ENCODE measurements at regions not wholly inside any gene's neighbourhood (a gene's known extent, or its start where the extent isn't known, plus 50 kb on each side); places are given as distances from the start of the nearest gene placed in this dataset.

- ChIA-PET POLR2A (no interaction called here), CTCF (no interaction called here)
- BruUV-seq (replicated peaks) = no TSS peak
- no peak for DNase-seq (ENCODE audit: unreplicated experiment)
- no peak for TF ChIP-seq CTCF (IDR thresholded peaks at IDR 0.05; ENCODE audit: unreplicated experiment)
- no peak overlapping the region for H3K4me3 Mint-ChIP-seq (ENCODE audit: unreplicated experiment)
- no peaks in the 10 kb centered on the region for H3K36me3 Mint-ChIP-seq (ENCODE audit: insufficient read depth, unreplicated experiment)
- intact Hi-C loops (cut with micrococcal nuclease) = no loop called here
- H3K4me1 Mint-ChIP-seq (ENCODE audit: insufficient read depth, unreplicated experiment) = no peaks in the 10 kb centered on the region
- H3K27ac Mint-ChIP-seq (ENCODE audit: low read depth, unreplicated experiment) = no peak overlapping the region
- H3K9me3 Mint-ChIP-seq (ENCODE audit: unreplicated experiment) = peaks cover 13% of the 10 kb centered on the region
- H3K27me3 Mint-ChIP-seq (ENCODE audit: insufficient read depth, unreplicated experiment) = no peaks in the 10 kb centered on the region
These were observed 494.4 kb downstream of the TCERG1L start for GRCh38 chr10:130817046-130817624.

- H3K27me3 Mint-ChIP-seq (ENCODE audit: insufficient read depth, unreplicated experiment) = no peaks in the 10 kb centered on the region
- POLR2A ChIA-PET = no interaction called here
- DNase-seq (ENCODE audit: unreplicated experiment) = no peak
- CTCF ChIA-PET = no interaction called here
- no peaks in the 10 kb centered on the region for H3K36me3 Mint-ChIP-seq (ENCODE audit: insufficient read depth, unreplicated experiment)
- intact Hi-C loops (cut with micrococcal nuclease) = no loop called here
- BruUV-seq (replicated peaks) = no TSS peak
- TF ChIP-seq CTCF (IDR thresholded peaks at IDR 0.05; ENCODE audit: unreplicated experiment) = no peak
- no peak overlapping the region for H3K4me3 Mint-ChIP-seq (ENCODE audit: unreplicated experiment)
- H3K4me1 Mint-ChIP-seq (ENCODE audit: insufficient read depth, unreplicated experiment) = no peaks in the 10 kb centered on the region
- peaks cover 13% of the 10 kb centered on the region for H3K9me3 Mint-ChIP-seq (ENCODE audit: unreplicated experiment)
- no peak overlapping the region for H3K27ac Mint-ChIP-seq (ENCODE audit: low read depth, unreplicated experiment)
These were observed 493.8 kb downstream of the TCERG1L start for GRCh38 chr10:130817674-130818073.

GRCh38 chr10:130820880-130821482 is 490.5 kb downstream of the TCERG1L start:
- H3K9me3 Mint-ChIP-seq (ENCODE audit: unreplicated experiment) = peaks cover 19% of the 10 kb centered on the region
- POLR2A ChIA-PET = no interaction called here
- BruUV-seq (replicated peaks) = no TSS peak

More at GRCh38 chr10:130820880-130821482, 490.5 kb downstream of the TCERG1L start:
- no peak for DNase-seq (ENCODE audit: unreplicated experiment)
- intact Hi-C loops (cut with micrococcal nuclease) = no loop called here
- H3K4me1 Mint-ChIP-seq (ENCODE audit: insufficient read depth, unreplicated experiment) = no peaks in the 10 kb centered on the region
- H3K36me3 Mint-ChIP-seq (ENCODE audit: insufficient read depth, unreplicated experiment) = no peaks in the 10 kb centered on the region
- no peaks in the 10 kb centered on the region for H3K27me3 Mint-ChIP-seq (ENCODE audit: insufficient read depth, unreplicated experiment)
- TF ChIP-seq CTCF (IDR thresholded peaks at IDR 0.05; ENCODE audit: unreplicated experiment) = no peak
- no peak overlapping the region for H3K4me3 Mint-ChIP-seq (ENCODE audit: unreplicated experiment)
- no peak overlapping the region for H3K27ac Mint-ChIP-seq (ENCODE audit: low read depth, unreplicated experiment)
- CTCF ChIA-PET = interaction anchor here (0.6 kb wide), 1 partner anchor 29 kb away, joined by 5 read pairs; no protein-coding TSS in a partner anchor

All from MCF 10A (cell line).